ENCODE measurements at regions not wholly inside any gene's neighbourhood (a gene's known extent, or its start where the extent isn't known, plus 50 kb on each side); places are given as distances from the start of the nearest gene placed in this dataset.

- peaks cover 16% of the 10 kb centered on the region; the same call in 1 of the 2 replicates for H3K4me1 ChIP-seq (ENCODE audit: insufficient read depth, low read length)
- no peaks in the 10 kb centered on the region for H3K36me3 ChIP-seq (ENCODE audit: insufficient read depth, low read length)
- no peak overlapping the region for H3K4me3 ChIP-seq (ENCODE audit: low read length)
- H3K9me3 ChIP-seq (ENCODE audit: insufficient read depth, low read depth, low read length): no peaks in the 10 kb centered on the region
- 96% methylated on average over 5 of the region's 7 CpGs for WGBS
- H3K27ac ChIP-seq (ENCODE audit: low read depth, low read length): no peak overlapping the region
- no peak overlapping the region for H3K9ac ChIP-seq (ENCODE audit: low read depth, low read length)
- H3K27me3 ChIP-seq (ENCODE audit: insufficient read depth, low read length): no peaks in the 10 kb centered on the region
Measured at GRCh38 chr6:140576004-140576555, 1201.6 kb upstream of the CITED2 start.

GRCh38 chr6:140572867-140573266 lies 1198.4 kb upstream of the CITED2 start:
- Histone ChIP-seq H3K4me1 (ENCODE audit: insufficient read depth, low read length) (peaks cover 8% of the 10 kb centered on the region; the same call in 1 of the 2 replicates), H3K36me3 (ENCODE audit: insufficient read depth, low read length) (no peaks in the 10 kb centered on the region), H3K9ac (ENCODE audit: low read depth, low read length) (no peak overlapping the region), H3K27me3 (ENCODE audit: insufficient read depth, low read length) (no peaks in the 10 kb centered on the region), H3K9me3 (ENCODE audit: insufficient read depth, low read depth, low read length) (no peaks in the 10 kb centered on the region), H3K27ac (ENCODE audit: low read depth, low read length) (no peak overlapping the region), H3K4me3 (ENCODE audit: low read length) (no peak overlapping the region)

- H3K4me3 ChIP-seq (ENCODE audit: low read length): no peak overlapping the region
Measured at GRCh38 chr6:140572129-140572528, 1197.7 kb upstream of the CITED2 start.

GRCh38 chr6:140571145-140571544 lies 1196.7 kb upstream of the CITED2 start:
- no peaks in the 10 kb centered on the region for H3K36me3 ChIP-seq (ENCODE audit: insufficient read depth, low read length)
- no peak overlapping the region for H3K27ac ChIP-seq (ENCODE audit: low read depth, low read length)

More at GRCh38 chr6:140572129-140572528, 1197.7 kb upstream of the CITED2 start:
- no peaks in the 10 kb centered on the region for H3K27me3 ChIP-seq (ENCODE audit: insufficient read depth, low read length)
- H3K36me3 ChIP-seq (ENCODE audit: insufficient read depth, low read length): no peaks in the 10 kb centered on the region
- WGBS: 93% methylated on average over 3 of the region's 3 CpGs
- peaks cover 8% of the 10 kb centered on the region; the same call in 1 of the 2 replicates for H3K4me1 ChIP-seq (ENCODE audit: insufficient read depth, low read length)
- H3K9me3 ChIP-seq (ENCODE audit: insufficient read depth, low read depth, low read length): no peaks in the 10 kb centered on the region
- no peak overlapping the region for H3K27ac ChIP-seq (ENCODE audit: low read depth, low read length)
- no peak overlapping the region for H3K9ac ChIP-seq (ENCODE audit: low read depth, low read length)

GRCh38 chr6:140567466-140567865 lies 1193.0 kb upstream of the CITED2 start:
- WGBS: no CpG with 5 or more reads among the region's 2 CpGs
- Histone ChIP-seq H3K4me3 (ENCODE audit: low read length) (no peak overlapping the region), H3K36me3 (ENCODE audit: insufficient read depth, low read length) (no peaks in the 10 kb centered on the region), H3K4me1 (ENCODE audit: insufficient read depth, low read length) (peaks cover 5% of the 10 kb centered on the region; the same call in 1 of the 2 replicates), H3K9me3 (ENCODE audit: insufficient read depth, low read depth, low read length) (no peaks in the 10 kb centered on the region), H3K27me3 (ENCODE audit: insufficient read depth, low read length) (no peaks in the 10 kb centered on the region), H3K27ac (ENCODE audit: low read depth, low read length) (no peak overlapping the region), H3K9ac (ENCODE audit: low read depth, low read length) (no peak overlapping the region)

More at GRCh38 chr6:140571145-140571544, 1196.7 kb upstream of the CITED2 start:
- no peaks in the 10 kb centered on the region for H3K27me3 ChIP-seq (ENCODE audit: insufficient read depth, low read length)
- H3K9me3 ChIP-seq (ENCODE audit: insufficient read depth, low read depth, low read length): no peaks in the 10 kb centered on the region
- no peak overlapping the region for H3K4me3 ChIP-seq (ENCODE audit: low read length)
- H3K4me1 ChIP-seq (ENCODE audit: insufficient read depth, low read length): peaks cover 5% of the 10 kb centered on the region; the same call in 1 of the 2 replicates
- H3K9ac ChIP-seq (ENCODE audit: low read depth, low read length): no peak overlapping the region

- Histone ChIP-seq H3K4me1 (ENCODE audit: insufficient read depth, low read length) (no peaks in the 10 kb centered on the region; the same call in 1 of the 2 replicates), H3K36me3 (ENCODE audit: insufficient read depth, low read length) (no peaks in the 10 kb centered on the region), H3K9ac (ENCODE audit: low read depth, low read length) (no peak overlapping the region), H3K27me3 (ENCODE audit: insufficient read depth, low read length) (no peaks in the 10 kb centered on the region), H3K4me3 (ENCODE audit: low read length) (no peak overlapping the region), H3K27ac (ENCODE audit: low read depth, low read length) (no peak overlapping the region), H3K9me3 (ENCODE audit: insufficient read depth, low read depth, low read length) (no peaks in the 10 kb centered on the region)
- WGBS: no CpG with 5 or more reads among the region's 1 CpG
Measured at GRCh38 chr6:140566781-140567277, 1192.4 kb upstream of the CITED2 start.

GRCh38 chr6:140563728-140564127 lies 1189.3 kb upstream of the CITED2 start:
- no peak overlapping the region for H3K9ac ChIP-seq (ENCODE audit: low read depth, low read length)
- H3K9me3 ChIP-seq (ENCODE audit: insufficient read depth, low read depth, low read length): no peaks in the 10 kb centered on the region
- no peak overlapping the region for H3K4me3 ChIP-seq (ENCODE audit: low read length)
- no peaks in the 10 kb centered on the region for H3K27me3 ChIP-seq (ENCODE audit: insufficient read depth, low read length)
- no peak overlapping the region for H3K27ac ChIP-seq (ENCODE audit: low read depth, low read length)
- no peaks in the 10 kb centered on the region for H3K36me3 ChIP-seq (ENCODE audit: insufficient read depth, low read length)
- H3K4me1 ChIP-seq (ENCODE audit: insufficient read depth, low read length): no peaks in the 10 kb centered on the region; the same call in 1 of the 2 replicates

GRCh38 chr6:140561701-140562100 lies 1187.3 kb upstream of the CITED2 start:
- no peaks in the 10 kb centered on the region for H3K27me3 ChIP-seq (ENCODE audit: insufficient read depth, low read length)
- no peaks in the 10 kb centered on the region; the same call in 1 of the 2 replicates for H3K4me1 ChIP-seq (ENCODE audit: insufficient read depth, low read length)
- no peaks in the 10 kb centered on the region for H3K36me3 ChIP-seq (ENCODE audit: insufficient read depth, low read length)
- H3K9me3 ChIP-seq (ENCODE audit: insufficient read depth, low read depth, low read length): no peaks in the 10 kb centered on the region
- no peak overlapping the region for H3K4me3 ChIP-seq (ENCODE audit: low read length)
- 88% methylated on average over 1 of the region's 2 CpGs for WGBS
- no peak overlapping the region for H3K9ac ChIP-seq (ENCODE audit: low read depth, low read length)
- H3K27ac ChIP-seq (ENCODE audit: low read depth, low read length): no peak overlapping the region

GRCh38 chr6:140560671-140561070 lies 1186.2 kb upstream of the CITED2 start:
- Histone ChIP-seq H3K27ac (ENCODE audit: low read depth, low read length) (no peak overlapping the region), H3K9me3 (ENCODE audit: insufficient read depth, low read depth, low read length) (no peaks in the 10 kb centered on the region), H3K4me1 (ENCODE audit: insufficient read depth, low read length) (no peaks in the 10 kb centered on the region), H3K27me3 (ENCODE audit: insufficient read depth, low read length) (no peaks in the 10 kb centered on the region), H3K4me3 (ENCODE audit: low read length) (no peak overlapping the region), H3K36me3 (ENCODE audit: insufficient read depth, low read length) (no peaks in the 10 kb centered on the region), H3K9ac (ENCODE audit: low read depth, low read length) (no peak overlapping the region)
- WGBS: 94% methylated on average over 1 of the region's 1 CpG

GRCh38 chr6:140559458-140559857 lies 1185.0 kb upstream of the CITED2 start:
- Histone ChIP-seq H3K4me1 (ENCODE audit: insufficient read depth, low read length) (no peaks in the 10 kb centered on the region), H3K9ac (ENCODE audit: low read depth, low read length) (no peak overlapping the region), H3K27ac (ENCODE audit: low read depth, low read length) (no peak overlapping the region), H3K9me3 (ENCODE audit: insufficient read depth, low read depth, low read length) (no peaks in the 10 kb centered on the region), H3K36me3 (ENCODE audit: insufficient read depth, low read length) (no peaks in the 10 kb centered on the region), H3K27me3 (ENCODE audit: insufficient read depth, low read length) (no peaks in the 10 kb centered on the region), H3K4me3 (ENCODE audit: low read length) (no peak overlapping the region)

- 96% methylated on average over 2 of the region's 2 CpGs for WGBS
- H3K4me3 ChIP-seq (ENCODE audit: low read length): no peak overlapping the region
- H3K9ac ChIP-seq (ENCODE audit: low read depth, low read length): no peak overlapping the region
- no peaks in the 10 kb centered on the region for H3K9me3 ChIP-seq (ENCODE audit: insufficient read depth, low read depth, low read length)
- no peaks in the 10 kb centered on the region for H3K27me3 ChIP-seq (ENCODE audit: insufficient read depth, low read length)
- H3K27ac ChIP-seq (ENCODE audit: low read depth, low read length): no peak overlapping the region
- H3K36me3 ChIP-seq (ENCODE audit: insufficient read depth, low read length): no peaks in the 10 kb centered on the region
- no peaks in the 10 kb centered on the region for H3K4me1 ChIP-seq (ENCODE audit: insufficient read depth, low read length)
Measured at GRCh38 chr6:140554421-140554820, 1180.0 kb upstream of the CITED2 start.

GRCh38 chr6:140548366-140548765 lies 1173.9 kb upstream of the CITED2 start:
- Histone ChIP-seq H3K4me3 (ENCODE audit: low read length) (no peak overlapping the region), H3K9ac (ENCODE audit: low read depth, low read length) (no peak overlapping the region), H3K27me3 (ENCODE audit: insufficient read depth, low read length) (no peaks in the 10 kb centered on the region), H3K9me3 (ENCODE audit: insufficient read depth, low read depth, low read length) (no peaks in the 10 kb centered on the region), H3K27ac (ENCODE audit: low read depth, low read length) (no peak overlapping the region), H3K4me1 (ENCODE audit: insufficient read depth, low read length) (no peaks in the 10 kb centered on the region), H3K36me3 (ENCODE audit: insufficient read depth, low read length) (no peaks in the 10 kb centered on the region)
- WGBS: 100% methylated on average over 1 of the region's 1 CpG
